Neural progenitor cell (in vitro differentiated cells): ENCODE measurements at regions not wholly inside any gene's neighbourhood (a gene's known extent, or its start where the extent isn't known, plus 50 kb on each side); places are given as distances from the start of the nearest gene placed in this dataset.
"Not testable (repeated sequence)": the region's sequence is repeated elsewhere in the genome, so short reads cannot be mapped to it uniquely, and the experiment has no call there.

Experiments used
- DNase-seq: peaks from one replicate; pipeline ENCODE4 v3.0.0-alpha.2; 2016; ENCODE audit warnings: low spot score
- H2AFZ ChIP-seq: fragments of 200-600 bp; sonication (generic); replicated peaks from 2 replicates; pipeline ENCODE4 v1.6.1; 2016; ENCODE audit warnings: antibody characterized with exemption
- H3F3A ChIP-seq: fragments of 200-600 bp; sonication (generic); 2 replicates; pipeline ENCODE4 v1.6.1; 2016; ENCODE audit warnings: antibody characterized with exemption, low read depth
- H3K27ac ChIP-seq: fragments of 200-600 bp; sonication (generic); 2 replicates; pipeline ENCODE4 v1.5.1; 2016; ENCODE audit warnings: mild to moderate bottlenecking
- H3K27me3 ChIP-seq: fragments of 200-600 bp; sonication (generic); 2 replicates; pipeline ENCODE4 v1.6.1; 2016; ENCODE audit warnings: mild to moderate bottlenecking, moderate library complexity
- H3K36me3 ChIP-seq: fragments of 200-600 bp; sonication (generic); 2 replicates; pipeline ENCODE4 v1.5.1; 2016
- H3K4me1 ChIP-seq: fragments of 200-600 bp; sonication (generic); 2 replicates; pipeline ENCODE4 v1.6.1; 2016; ENCODE audit warnings: mixed run types
- H3K4me2 ChIP-seq: fragments of 200-600 bp; sonication (generic); 2 replicates; pipeline ENCODE4 v1.6.1; 2016
- H3K4me3 ChIP-seq: fragments of 200-600 bp; sonication (generic); 2 replicates; pipeline ENCODE4 v1.5.1; 2016
- H3K79me2 ChIP-seq: fragments of 200-600 bp; sonication (generic); 2 replicates; pipeline ENCODE4 v1.6.1; 2016; ENCODE audit warnings: low read depth
- H3K9ac ChIP-seq: fragments of 200-600 bp; sonication (generic); 2 replicates; pipeline ENCODE4 v1.6.1; 2016
- H3K9me3 ChIP-seq: fragments of 200-600 bp; sonication (generic); 2 replicates; pipeline ENCODE4 v1.5.1; 2016; ENCODE audit warnings: low read depth
- H4K20me1 ChIP-seq: fragments of 200-600 bp; sonication (generic); 2 replicates; pipeline ENCODE4 v1.6.1; 2016; ENCODE audit warnings: low read depth
- H3K27ac Mint-ChIP-seq: 3 replicates; pipeline ENCODE4 v1.8.0; 2021; ENCODE audit warnings: mixed read lengths
- H3K27me3 Mint-ChIP-seq: 2 replicates; pipeline ENCODE4 v1.8.0; 2022; ENCODE audit warnings: low read depth, mild to moderate bottlenecking, inconsistent platforms, moderate library complexity, mixed read lengths; ENCODE audit not compliant: insufficient read depth
- H3K36me3 Mint-ChIP-seq: 3 replicates; pipeline ENCODE4 v1.8.0; 2021; ENCODE audit warnings: mixed read lengths
- H3K4me1 Mint-ChIP-seq: 3 replicates; pipeline ENCODE4 v1.8.0; 2021; ENCODE audit warnings: mixed read lengths
- H3K4me3 Mint-ChIP-seq: 3 replicates; pipeline ENCODE4 v1.8.0; 2021; ENCODE audit warnings: mild to moderate bottlenecking, moderate library complexity, mixed read lengths
- H3K9me3 Mint-ChIP-seq: 3 replicates; pipeline ENCODE4 v1.8.0; 2020; ENCODE audit warnings: mixed read lengths

DNA sequence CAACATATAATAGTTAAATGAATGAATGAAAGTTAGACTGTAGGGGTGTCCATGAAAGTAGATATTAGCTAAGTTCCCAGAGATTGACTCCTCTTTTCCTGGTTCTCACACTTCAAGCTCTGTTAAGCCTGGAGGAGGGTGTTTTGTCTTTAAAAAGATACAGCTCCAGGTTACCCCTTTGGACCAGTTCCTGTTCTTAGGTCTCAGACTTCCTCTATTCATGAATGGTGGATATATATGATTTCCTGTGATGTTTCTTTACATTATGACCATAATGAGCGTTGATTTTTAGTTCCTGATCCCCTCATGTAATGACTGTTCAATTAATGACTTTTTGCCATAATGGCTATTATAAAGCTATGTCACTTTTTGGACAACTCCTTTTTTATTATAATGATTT lies 115.9 kb downstream of the FAM72C start:
- not testable (repeated sequence) for H3F3A ChIP-seq, H3K36me3 Mint-ChIP-seq, H3K9me3 ChIP-seq, H3K27me3 Mint-ChIP-seq, H3K4me1 Mint-ChIP-seq, H3K36me3 ChIP-seq, H3K4me1 ChIP-seq, H3K4me2 ChIP-seq, H3K4me3 Mint-ChIP-seq, H4K20me1 ChIP-seq, H3K79me2 ChIP-seq, H3K27ac ChIP-seq, H3K27me3 ChIP-seq, H3K9ac ChIP-seq, H3K27ac Mint-ChIP-seq, H3K4me3 ChIP-seq, H2AFZ ChIP-seq, H3K9me3 Mint-ChIP-seq, DNase-seq

DNA sequence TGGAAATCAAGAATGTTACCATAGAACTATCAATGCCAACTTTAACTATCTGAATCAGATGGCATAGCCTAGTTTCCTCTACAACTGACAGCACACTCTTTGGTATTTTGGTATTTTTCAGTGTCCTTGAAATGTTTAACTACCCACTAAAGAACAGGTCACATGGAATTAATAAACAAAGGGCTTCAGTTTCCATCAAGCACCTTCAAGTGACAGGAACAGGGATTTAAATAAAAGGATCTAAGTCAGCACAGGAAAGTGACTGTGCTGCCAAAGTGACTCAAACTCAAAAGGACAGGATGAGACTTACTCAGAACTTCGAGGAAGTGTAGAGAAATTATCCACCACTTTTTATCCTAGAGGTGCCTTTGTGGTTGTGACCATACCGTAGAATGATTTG lies 117.7 kb downstream of the FAM72C start:
- not testable (repeated sequence) for H3K27me3 Mint-ChIP-seq, H3K4me2 ChIP-seq, H3K4me1 ChIP-seq, H3K4me1 Mint-ChIP-seq, H3K4me3 ChIP-seq, H3K36me3 Mint-ChIP-seq, H3F3A ChIP-seq, DNase-seq, H3K27me3 ChIP-seq, H3K27ac Mint-ChIP-seq, H3K9ac ChIP-seq, H4K20me1 ChIP-seq, H3K9me3 Mint-ChIP-seq, H3K79me2 ChIP-seq, H3K27ac ChIP-seq, H3K4me3 Mint-ChIP-seq, H2AFZ ChIP-seq, H3K36me3 ChIP-seq, H3K9me3 ChIP-seq

DNA sequence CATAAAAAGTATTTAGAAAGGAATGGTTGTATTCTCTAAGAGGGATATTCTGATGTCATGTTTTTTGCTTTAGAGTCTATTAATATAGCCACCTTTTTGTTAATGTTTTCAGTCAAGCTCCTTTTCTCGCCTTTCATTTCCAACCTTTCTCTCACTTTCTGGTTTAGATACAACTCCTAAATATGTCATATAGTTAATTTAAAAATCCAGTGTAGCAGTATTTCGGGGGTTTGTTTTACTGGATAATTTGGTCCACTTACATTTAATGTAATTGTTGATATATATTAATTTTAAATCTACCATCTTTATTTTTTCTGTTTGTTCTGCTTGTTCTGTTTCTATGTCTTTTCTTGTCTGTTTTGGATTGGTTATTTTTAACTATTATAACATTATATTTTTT lies 121.1 kb downstream of the FAM72C start:
- H3F3A ChIP-seq, H3K4me3 Mint-ChIP-seq, H3K4me1 Mint-ChIP-seq, H3K36me3 Mint-ChIP-seq, H3K4me3 ChIP-seq, H3K9ac ChIP-seq, H3K4me1 ChIP-seq, H3K79me2 ChIP-seq, H3K4me2 ChIP-seq, H4K20me1 ChIP-seq, H3K9me3 ChIP-seq, DNase-seq, H3K9me3 Mint-ChIP-seq, H3K27me3 Mint-ChIP-seq, H3K27ac ChIP-seq, H3K27ac Mint-ChIP-seq, H3K36me3 ChIP-seq, H2AFZ ChIP-seq, H3K27me3 ChIP-seq: not testable (repeated sequence)

DNA sequence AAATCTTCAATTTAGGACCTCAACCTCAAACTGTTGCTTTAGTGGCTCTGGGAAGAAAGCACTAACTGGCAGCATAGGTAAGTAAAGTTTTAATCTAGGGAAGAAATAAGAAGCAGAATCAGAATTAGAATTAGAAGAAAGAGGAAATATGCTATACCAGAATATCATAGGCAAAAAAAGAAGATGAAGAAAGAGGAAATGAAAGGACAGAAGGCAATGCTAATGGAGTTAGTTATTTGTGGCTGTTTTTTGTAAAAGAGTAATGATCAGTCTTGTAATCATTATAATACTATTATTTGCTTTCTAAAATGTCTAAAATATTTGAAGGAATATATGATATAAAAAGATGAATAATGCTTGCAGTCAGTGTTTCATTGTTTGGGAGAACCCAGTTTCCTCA lies 122.9 kb downstream of the FAM72C start:
- not testable (repeated sequence) for H3K4me2 ChIP-seq, H4K20me1 ChIP-seq, H3K4me1 ChIP-seq, H3K4me1 Mint-ChIP-seq, H3K9me3 ChIP-seq, H3K79me2 ChIP-seq, H3K36me3 Mint-ChIP-seq, H3K27me3 ChIP-seq, H2AFZ ChIP-seq, H3F3A ChIP-seq, H3K27ac Mint-ChIP-seq, H3K4me3 ChIP-seq, H3K4me3 Mint-ChIP-seq, H3K27ac ChIP-seq, H3K36me3 ChIP-seq, H3K27me3 Mint-ChIP-seq, H3K9me3 Mint-ChIP-seq, H3K9ac ChIP-seq, DNase-seq

DNA sequence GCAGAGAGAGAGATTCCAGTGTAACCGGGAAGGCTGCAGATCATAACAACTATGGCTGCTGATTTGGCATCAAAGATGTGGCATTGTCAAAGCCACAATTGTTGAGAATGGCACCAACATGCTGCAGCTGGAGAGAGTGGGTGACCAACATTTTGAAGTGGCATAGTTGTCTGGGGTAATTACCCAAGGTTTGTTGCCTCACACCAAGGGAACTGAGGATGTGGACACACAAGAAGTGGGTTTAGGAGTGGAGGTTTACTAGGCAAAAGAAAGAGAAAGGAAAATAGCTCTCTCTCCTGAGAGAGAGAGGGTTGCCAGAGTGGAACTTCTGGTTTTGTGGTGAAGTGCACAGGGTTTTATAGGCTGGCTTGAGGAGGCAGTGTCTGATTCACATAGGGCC lies 126.6 kb downstream of the FAM72C start:
- H3F3A ChIP-seq, H3K27ac ChIP-seq, H3K9ac ChIP-seq, H3K9me3 ChIP-seq, H3K36me3 ChIP-seq, H3K4me3 ChIP-seq, H3K4me2 ChIP-seq, H3K4me1 ChIP-seq, H3K4me1 Mint-ChIP-seq, H2AFZ ChIP-seq, H3K36me3 Mint-ChIP-seq, H3K79me2 ChIP-seq, H3K27me3 ChIP-seq, H3K9me3 Mint-ChIP-seq, H3K27ac Mint-ChIP-seq, H3K4me3 Mint-ChIP-seq, H4K20me1 ChIP-seq, DNase-seq, H3K27me3 Mint-ChIP-seq: not testable (repeated sequence)

DNA sequence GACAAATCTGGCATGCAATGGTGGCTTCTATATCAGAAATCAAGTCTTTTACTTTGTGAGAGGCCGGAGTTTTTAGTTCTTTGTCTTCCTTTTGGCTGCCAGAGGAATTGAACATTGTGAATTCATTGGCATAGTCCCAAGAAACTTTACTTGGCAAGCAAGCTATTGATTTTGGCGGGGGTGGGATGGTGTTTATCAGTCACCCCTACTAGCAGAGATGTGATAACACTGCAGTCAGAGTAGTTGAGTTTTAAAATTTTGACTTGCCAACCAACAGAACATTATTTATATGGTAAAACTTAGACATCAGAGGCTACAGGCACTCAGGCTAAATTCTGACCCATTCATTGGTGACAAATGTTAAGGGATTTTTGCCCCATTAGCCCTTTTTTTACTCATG lies 129.7 kb downstream of the FAM72C start:
- H3K36me3 ChIP-seq, H3K4me2 ChIP-seq, H3K79me2 ChIP-seq: not testable (repeated sequence)

DNA sequence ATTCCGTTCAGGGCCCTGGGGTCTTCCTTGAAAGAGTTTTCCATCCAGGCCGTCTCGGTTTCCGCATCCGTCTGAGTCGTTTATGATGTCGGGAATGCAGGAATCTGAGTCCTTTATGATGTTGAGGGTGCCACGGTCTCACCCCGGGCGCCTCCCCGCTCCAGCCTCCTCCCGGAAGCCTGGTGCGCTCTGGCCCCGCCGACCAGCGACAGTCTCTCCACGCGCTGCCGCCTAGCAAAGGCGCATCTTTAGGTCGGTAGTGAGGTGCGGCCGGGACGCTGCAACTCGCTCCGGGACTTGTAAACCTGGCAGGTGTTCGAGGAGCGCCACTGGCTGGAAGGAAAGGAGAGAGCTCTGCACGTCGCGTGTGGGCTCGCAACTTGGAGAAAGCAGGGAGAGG lies 132.6 kb downstream of the FAM72C start:
- not testable (repeated sequence) for H3K4me1 ChIP-seq, H3K4me3 Mint-ChIP-seq, DNase-seq, H3K9me3 Mint-ChIP-seq, H3K36me3 Mint-ChIP-seq, H3K27ac ChIP-seq, H2AFZ ChIP-seq, H3F3A ChIP-seq, H3K79me2 ChIP-seq, H3K27ac Mint-ChIP-seq, H3K4me1 Mint-ChIP-seq, H3K9me3 ChIP-seq, H3K36me3 ChIP-seq, H3K9ac ChIP-seq, H3K4me3 ChIP-seq, H4K20me1 ChIP-seq, H3K4me2 ChIP-seq, H3K27me3 ChIP-seq, H3K27me3 Mint-ChIP-seq

More for the DNA sequence above, 129.7 kb downstream of the FAM72C start:
- H3K9me3 Mint-ChIP-seq, H3F3A ChIP-seq, H3K4me1 ChIP-seq, H4K20me1 ChIP-seq, H3K27ac ChIP-seq, H3K9ac ChIP-seq, H3K27me3 Mint-ChIP-seq, H3K4me3 Mint-ChIP-seq, H2AFZ ChIP-seq, H3K36me3 Mint-ChIP-seq, H3K27ac Mint-ChIP-seq, DNase-seq, H3K4me1 Mint-ChIP-seq, H3K4me3 ChIP-seq, H3K27me3 ChIP-seq, H3K9me3 ChIP-seq: not testable (repeated sequence)

DNA sequence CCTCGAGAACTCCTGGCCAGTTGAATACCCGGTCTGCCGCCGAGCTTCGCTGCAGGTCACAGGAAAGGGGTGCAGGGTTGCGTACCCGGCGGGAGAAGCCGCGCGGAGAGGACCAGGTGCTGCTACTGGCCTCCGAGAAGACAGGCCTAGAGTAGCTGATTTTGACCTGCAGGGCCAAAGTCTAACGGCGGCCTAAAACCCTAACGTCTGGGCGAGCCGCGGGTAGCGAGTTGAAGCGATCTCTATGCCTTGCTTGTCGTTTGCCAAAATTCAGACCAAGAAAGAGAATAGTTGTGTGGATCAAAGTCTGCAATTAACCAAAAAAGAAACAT lies 133.2 kb downstream of the FAM72C start:
- H3K27me3 Mint-ChIP-seq, H3K4me1 Mint-ChIP-seq, H3K4me1 ChIP-seq, H3K9me3 ChIP-seq, H3K9me3 Mint-ChIP-seq, H3K27ac Mint-ChIP-seq, H3F3A ChIP-seq, H3K4me2 ChIP-seq, H3K36me3 ChIP-seq, H3K27me3 ChIP-seq, H3K79me2 ChIP-seq, H2AFZ ChIP-seq, H4K20me1 ChIP-seq, H3K4me3 ChIP-seq, H3K9ac ChIP-seq, DNase-seq, H3K36me3 Mint-ChIP-seq, H3K4me3 Mint-ChIP-seq, H3K27ac ChIP-seq: not testable (repeated sequence)
